ENCODE measurements at regions not wholly inside any gene's neighbourhood (a gene's known extent, or its start where the extent isn't known, plus 50 kb on each side); places are given as distances from the start of the nearest gene placed in this dataset.

DNA sequence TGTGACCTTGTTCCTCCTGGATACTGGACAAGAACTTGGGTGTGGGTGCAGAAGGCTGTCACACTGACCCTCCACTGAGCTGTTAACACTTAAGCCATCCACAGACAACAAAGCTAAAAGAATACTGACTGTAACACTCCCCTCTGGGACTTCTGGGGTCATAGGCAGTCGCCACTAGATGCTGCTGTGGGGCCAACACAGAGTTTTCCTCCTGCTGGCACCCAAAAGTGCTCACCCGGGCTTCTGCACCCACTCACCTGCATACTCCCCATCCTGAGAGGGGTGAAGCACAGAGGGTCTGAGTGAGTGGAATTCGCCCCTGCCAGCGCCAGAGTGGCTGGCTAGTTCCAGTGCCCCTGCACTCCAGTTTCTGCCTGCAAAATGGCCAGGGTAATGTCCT lies 422.4 kb upstream of the LMO3 start:
- TF ChIP-seq SMC3 (IDR thresholded peaks at IDR 0.05) = peak; percentile 69
- no peak for TF ChIP-seq EP300 (IDR thresholded peaks at IDR 0.05)
- no peak for TF ChIP-seq POLR2A (IDR thresholded peaks at IDR 0.05; ENCODE audit: low read length)
- no peak for TF ChIP-seq MYC (IDR thresholded peaks at IDR 0.05; ENCODE audit: borderline replicate concordance, low read length)
- TF ChIP-seq, protein P1, sequence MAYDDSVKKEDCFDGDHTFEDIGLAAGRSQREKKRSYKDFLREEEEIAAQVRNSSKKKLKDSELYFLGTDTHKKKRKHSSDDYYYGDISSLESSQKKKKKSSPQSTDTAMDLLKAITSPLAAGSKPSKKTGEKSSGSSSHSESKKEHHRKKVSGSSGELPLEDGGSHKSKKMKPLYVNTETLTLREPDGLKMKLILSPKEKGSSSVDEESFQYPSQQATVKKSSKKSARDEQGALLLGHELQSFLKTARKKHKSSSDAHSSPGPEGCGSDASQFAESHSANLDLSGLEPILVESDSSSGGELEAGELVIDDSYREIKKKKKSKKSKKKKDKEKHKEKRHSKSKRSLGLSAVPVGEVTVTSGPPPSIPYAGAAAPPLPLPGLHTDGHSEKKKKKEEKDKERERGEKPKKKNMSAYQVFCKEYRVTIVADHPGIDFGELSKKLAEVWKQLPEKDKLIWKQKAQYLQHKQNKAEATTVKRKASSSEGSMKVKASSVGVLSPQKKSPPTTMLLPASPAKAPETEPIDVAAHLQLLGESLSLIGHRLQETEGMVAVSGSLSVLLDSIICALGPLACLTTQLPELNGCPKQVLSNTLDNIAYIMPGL (CRISPR knock-in tag; IDR thresholded peaks at IDR 0.05; ENCODE audit: borderline replicate concordance) = no peak
- peak; percentile 57 for TF ChIP-seq CTCF (IDR thresholded peaks at IDR 0.05)
- TF ChIP-seq, protein P2, sequence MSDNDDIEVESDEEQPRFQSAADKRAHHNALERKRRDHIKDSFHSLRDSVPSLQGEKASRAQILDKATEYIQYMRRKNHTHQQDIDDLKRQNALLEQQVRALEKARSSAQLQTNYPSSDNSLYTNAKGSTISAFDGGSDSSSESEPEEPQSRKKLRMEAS (IDR thresholded peaks at IDR 0.05) = no peak
- TF ChIP-seq CHD2 (IDR thresholded peaks at IDR 0.05; ENCODE audit: low read length, partially characterized antibody) = no peak
- no peak for TF ChIP-seq ZNF302 (CRISPR knock-in tag; IDR thresholded peaks at IDR 0.05)
- TF ChIP-seq JUN (IDR thresholded peaks at IDR 0.05) = no peak
- no peak for TF ChIP-seq CHD4 (IDR thresholded peaks at IDR 0.05; ENCODE audit: borderline replicate concordance)
- TF ChIP-seq, protein P3, sequence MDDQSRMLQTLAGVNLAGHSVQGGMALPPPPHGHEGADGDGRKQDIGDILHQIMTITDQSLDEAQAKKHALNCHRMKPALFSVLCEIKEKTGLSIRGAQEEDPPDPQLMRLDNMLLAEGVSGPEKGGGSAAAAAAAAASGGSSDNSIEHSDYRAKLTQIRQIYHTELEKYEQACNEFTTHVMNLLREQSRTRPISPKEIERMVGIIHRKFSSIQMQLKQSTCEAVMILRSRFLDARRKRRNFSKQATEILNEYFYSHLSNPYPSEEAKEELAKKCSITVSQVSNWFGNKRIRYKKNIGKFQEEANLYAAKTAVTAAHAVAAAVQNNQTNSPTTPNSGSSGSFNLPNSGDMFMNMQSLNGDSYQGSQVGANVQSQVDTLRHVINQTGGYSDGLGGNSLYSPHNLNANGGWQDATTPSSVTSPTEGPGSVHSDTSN (IDR thresholded peaks at IDR 0.05) = no peak
- no peak for TF ChIP-seq HOXA7 (CRISPR knock-in tag; IDR thresholded peaks at IDR 0.05)
- no peak for TF ChIP-seq JUNB (IDR thresholded peaks at IDR 0.05)
